OCI-LY7 (cell line): ENCODE measurements at regions not wholly inside any gene's neighbourhood (a gene's known extent, or its start where the extent isn't known, plus 50 kb on each side); places are given as distances from the start of the nearest gene placed in this dataset.

Experiments
- BruUV-seq: library from RNA; stranded (reverse); fragments of 400-500 nt; replicated peaks from 2 replicates; lab custom pipeline; 2021; lab: Mats Ljungman, UMichigan
- CTCF ChIA-PET: fragments of 300-600 bp; sonication (Branson Sonifier 250); formaldehyde crosslinking; loops from one replicate; lab custom pipeline; 2022; ENCODE audit warnings: antibody characterized with exemption; ENCODE audit not compliant: unreplicated experiment; lab: Charles Lee
- POLR2A ChIA-PET: fragments of 300-600 bp; sonication (Branson Sonifier 250); formaldehyde crosslinking; loops from one replicate; lab custom pipeline; 2022; ENCODE audit warnings: antibody characterized with exemption; lab: Charles Lee
- DNase-seq: peaks from one replicate; pipeline ENCODE4 v3.0.0-alpha.2; 2015; ENCODE audit warnings: low spot score
- H2AFZ ChIP-seq: fragments of 200-600 bp; sonication (generic), shearing (Covaris generic); 2 replicates; pipeline ENCODE4 v1.6.1; 2014; ENCODE audit warnings: mild to moderate bottlenecking, antibody characterized with exemption, low read length, moderate library complexity
- H3K27ac ChIP-seq: fragments of 200-600 bp; sonication (generic); 2 replicates; pipeline ENCODE4 v1.5.1; 2014; ENCODE audit warnings: mixed run types, low read depth, mild to moderate bottlenecking, moderate library complexity, low read length, inconsistent platforms; ENCODE audit not compliant: poor library complexity, severe bottlenecking
- H3K36me3 ChIP-seq: fragments of 200-600 bp; sonication (generic); 2 replicates; pipeline ENCODE4 v1.6.1; 2014; ENCODE audit warnings: mild to moderate bottlenecking, antibody characterized with exemption, low read length, moderate library complexity, mixed read lengths; ENCODE audit not compliant: insufficient read depth
- H3K4me1 ChIP-seq: fragments of 200-600 bp; sonication (generic); 2 replicates; pipeline ENCODE4 v1.5.1; 2014; ENCODE audit warnings: mild to moderate bottlenecking, low read length; ENCODE audit not compliant: insufficient read depth, poor library complexity, severe bottlenecking
- H3K4me2 ChIP-seq: fragments of 200-600 bp; sonication (generic); 2 replicates; pipeline ENCODE4 v1.6.1; 2014; ENCODE audit warnings: mild to moderate bottlenecking, low read length
- H3K4me3 ChIP-seq: fragments of 200-600 bp; sonication (generic); 2 replicates; pipeline ENCODE4 v1.5.1; 2014; ENCODE audit warnings: mild to moderate bottlenecking, low read depth, low read length; ENCODE audit not compliant: poor library complexity, severe bottlenecking
- H3K79me2 ChIP-seq: fragments of 200-600 bp; sonication (generic); 2 replicates; pipeline ENCODE4 v1.6.1; 2016; ENCODE audit warnings: low read depth, mild to moderate bottlenecking, low read length, moderate library complexity, mixed read lengths; ENCODE audit not compliant: insufficient read depth
- H3K9me2 ChIP-seq: fragments of 200-600 bp; sonication (generic); 2 replicates; pipeline ENCODE4 v1.6.1; 2016; ENCODE audit warnings: mild to moderate bottlenecking, low read length, mixed read lengths; ENCODE audit not compliant: insufficient read depth
- H3K9me3 ChIP-seq: fragments of 200-600 bp; sonication (generic); 2 replicates; pipeline ENCODE4 v1.6.1; 2014; ENCODE audit warnings: mild to moderate bottlenecking, mixed run types, low read length, mixed read lengths
- H4K20me1 ChIP-seq: fragments of 200-600 bp; sonication (generic); 2 replicates; pipeline ENCODE4 v1.6.1; 2014; ENCODE audit warnings: mild to moderate bottlenecking, antibody characterized with exemption, low read length, moderate library complexity, mixed read lengths; ENCODE audit not compliant: insufficient read depth
- CTCF ChIP-seq: fragments of 200-600 bp; sonication (generic); conservative IDR thresholded peaks from 2 replicates; pipeline ENCODE4 v1.5.1; 2014; ENCODE audit warnings: mild to moderate bottlenecking, antibody characterized with exemption, low read length, moderate library complexity, mixed read lengths
- EZH2phosphoT487 ChIP-seq: fragments of 200-600 bp; sonication (generic); IDR thresholded peaks from 2 replicates; pipeline ENCODE4 v1.6.1; 2018; ENCODE audit warnings: low read depth, borderline replicate concordance, mild to moderate bottlenecking, mixed run types, antibody characterized with exemption, low read length, moderate library complexity, mixed read lengths
- intact Hi-C: fragments of 100-400 bp; cut with micrococcal nuclease; formaldehyde crosslinking; loops from one replicate; pipeline ENCODE4 v1.10.0; 2022; ENCODE audit not compliant: unreplicated experiment

DNA sequence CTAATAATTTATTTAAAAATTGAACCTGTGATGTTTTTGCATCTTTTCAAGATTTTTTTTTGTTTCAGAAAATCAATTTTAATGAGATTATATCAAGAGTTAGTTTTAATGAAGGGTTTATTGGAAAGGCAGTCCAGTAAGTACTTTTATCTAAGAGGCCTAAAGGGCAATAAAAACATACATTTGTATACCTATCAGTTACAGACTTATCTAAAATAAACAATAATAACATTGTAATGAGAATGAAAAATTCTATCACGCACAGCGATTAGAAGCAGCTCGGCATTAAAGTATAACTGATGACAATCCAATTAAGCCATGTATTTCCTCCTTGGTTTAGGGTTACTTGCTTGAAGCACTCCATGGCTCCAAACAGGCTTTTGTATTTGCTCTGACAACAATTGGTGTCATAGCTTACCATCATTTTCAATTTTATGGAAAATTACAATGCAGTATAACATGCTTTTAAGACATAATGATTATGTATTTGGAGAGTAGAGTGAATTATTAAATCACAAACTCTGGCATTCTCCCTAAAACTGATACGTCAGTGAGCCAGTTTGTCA, 629.4 kb downstream of the TSN start:
- no TSS peak for BruUV-seq
- Histone ChIP-seq H2AFZ (no peak overlapping the region), H3K9me3 (no peaks in the 10 kb centered on the region), H3K36me3 (no peaks in the 10 kb centered on the region), H4K20me1 (no peaks in the 10 kb centered on the region), H3K79me2 (no peaks in the 10 kb centered on the region), H3K27ac (no peak overlapping the region), H3K9me2 (no peaks in the 10 kb centered on the region), H3K4me3 (no peak overlapping the region), H3K4me1 (no peaks in the 10 kb centered on the region), H3K4me2 (no peak overlapping the region)
- DNase-seq = no peak
- CTCF ChIA-PET = interaction anchor here (0.5 kb wide), 1 partner anchor 150 kb away, joined by 4 read pairs; no protein-coding TSS in a partner anchor
- intact Hi-C loops = no loop called here
- TF ChIP-seq CTCF (no peak), EZH2phosphoT487 (no peak)
- POLR2A ChIA-PET = interaction anchor here (0.5 kb wide), 1 partner anchor 926 kb away, joined by 3 read pairs; no protein-coding TSS in a partner anchor

DNA sequence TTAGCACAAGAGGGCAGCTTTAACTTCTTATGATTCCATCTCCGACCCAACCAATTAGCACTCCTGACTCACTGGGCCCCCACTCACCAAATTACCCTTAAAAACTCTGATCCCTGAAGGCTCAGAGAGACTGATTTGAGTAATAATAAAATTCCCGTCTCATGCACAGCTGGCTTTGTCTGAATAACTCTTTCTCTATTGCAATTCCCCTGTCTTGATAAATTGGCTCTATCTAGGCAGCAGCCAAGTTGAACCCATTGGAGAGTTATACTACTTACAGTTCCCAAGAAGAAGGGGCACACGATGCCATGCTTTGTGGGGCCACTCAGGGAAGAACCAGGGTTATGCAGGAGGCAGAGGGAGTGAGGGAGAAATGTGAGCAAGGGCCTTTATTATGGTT, 632.8 kb downstream of the TSN start:
- H4K20me1 ChIP-seq = no peaks in the 10 kb centered on the region
- no peak overlapping the region for H3K27ac ChIP-seq
- H3K36me3 ChIP-seq = no peaks in the 10 kb centered on the region
- no peaks in the 10 kb centered on the region for H3K9me3 ChIP-seq
- intact Hi-C loops = no loop called here
- BruUV-seq = no TSS peak
- H3K4me2 ChIP-seq = no peak overlapping the region
- no peak for TF ChIP-seq EZH2phosphoT487
- TF ChIP-seq CTCF = no peak
- ChIA-PET CTCF (no interaction called here), POLR2A (no interaction called here)
- no peak for DNase-seq
- H2AFZ ChIP-seq = no peak overlapping the region
- no peaks in the 10 kb centered on the region for H3K79me2 ChIP-seq
- H3K9me2 ChIP-seq = no peaks in the 10 kb centered on the region
- peaks cover 5% of the 10 kb centered on the region for H3K4me1 ChIP-seq
- no peak overlapping the region for H3K4me3 ChIP-seq

DNA sequence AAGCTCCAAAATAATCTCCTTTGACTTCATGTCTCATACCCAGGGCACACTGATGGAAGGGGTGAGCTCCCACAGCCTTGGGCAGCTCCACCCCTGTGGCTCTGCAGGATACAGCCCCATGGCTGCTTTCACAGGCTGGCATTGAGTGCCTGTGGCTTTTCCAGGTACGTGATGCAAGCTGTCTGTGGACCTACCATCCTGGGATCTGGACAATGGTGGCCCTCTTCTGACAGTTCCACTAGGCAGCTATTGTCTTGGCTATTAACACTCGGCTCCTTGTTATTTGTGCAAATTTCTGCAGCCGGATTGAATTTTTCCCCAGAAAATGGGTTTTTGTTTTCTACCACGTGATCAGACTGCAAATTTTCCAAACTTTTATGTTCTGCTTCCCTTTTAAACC, 634.2 kb downstream of the TSN start:
- H3K4me3 ChIP-seq = no peak overlapping the region
- H3K36me3 ChIP-seq = no peaks in the 10 kb centered on the region
- no peaks in the 10 kb centered on the region for H3K9me3 ChIP-seq
- no peaks in the 10 kb centered on the region for H3K79me2 ChIP-seq
- DNase-seq = no peak
- no peak for TF ChIP-seq CTCF
- TF ChIP-seq EZH2phosphoT487 = no peak
- H2AFZ ChIP-seq = peak overlapping the region; percentile 55; the same call in 1 of the 2 replicates
- no peaks in the 10 kb centered on the region for H4K20me1 ChIP-seq
- peaks cover 5% of the 10 kb centered on the region for H3K4me1 ChIP-seq
- no peak overlapping the region for H3K4me2 ChIP-seq
- ChIA-PET CTCF (no interaction called here), POLR2A (interaction anchor here (0.6 kb wide), 1 partner anchor 91 kb away, joined by 3 read pairs; no protein-coding TSS in a partner anchor)
- no peak overlapping the region for H3K27ac ChIP-seq
- intact Hi-C loops = no loop called here
- BruUV-seq = no TSS peak
- H3K9me2 ChIP-seq = no peaks in the 10 kb centered on the region
